ENCODE measurements at regions not wholly inside any gene's neighbourhood (a gene's known extent, or its start where the extent isn't known, plus 50 kb on each side); places are given as distances from the start of the nearest gene placed in this dataset.

GRCh38 chr20:41978246-41978790 is 360.1 kb upstream of the CHD6 start:
- dilution Hi-C loops (cut with MboI; ENCODE audit: extremely low pct_ligation_motif_present, low sequenced_read_pairs): no loop called here
- no peaks in the 10 kb centered on the region for H3K27me3 ChIP-seq (ENCODE audit: control insufficient read depth, extremely low read depth, insufficient read depth, low read length)
- DNase-seq (ENCODE audit: low read depth, low spot score) (no peak), FAIRE-seq (no peak)
- H2AFZ ChIP-seq (ENCODE audit: control insufficient read depth, low read length): no peak overlapping the region
- TF ChIP-seq CTCF (optimal IDR thresholded peaks at IDR 0.05 in 1 of 3, IDR thresholded peaks at IDR 0.05 in 1 of 3, conservative IDR thresholded peaks at IDR 0.05 in 1 of 3; ENCODE audit: extremely low read depth in 1 of 3, insufficient read depth in 2 of 3, low read length in 3 of 3): no peak
- no peak for TF ChIP-seq EZH2 (IDR thresholded peaks at IDR 0.05; ENCODE audit: low read length)
- no peaks in the 10 kb centered on the region for H3K9me1 ChIP-seq (ENCODE audit: control insufficient read depth, extremely low read depth, insufficient read depth, low read length)
- H3K27ac ChIP-seq (ENCODE audit: control insufficient read depth, insufficient read depth, low read length): no peak overlapping the region
- H3K9ac ChIP-seq (ENCODE audit: control insufficient read depth, extremely low read depth, insufficient read depth, low read length): no peak overlapping the region
- H3K4me1 ChIP-seq (ENCODE audit: control insufficient read depth, extremely low read depth, insufficient read depth, low read length): no peaks in the 10 kb centered on the region
- H3K4me2 ChIP-seq (ENCODE audit: control insufficient read depth, extremely low read depth, insufficient read depth, low read depth, low read length): no peak overlapping the region
- no peaks in the 10 kb centered on the region for H3K9me3 ChIP-seq (ENCODE audit: control insufficient read depth, low read depth, low read length)
- no peaks in the 10 kb centered on the region for H4K20me1 ChIP-seq (ENCODE audit: control insufficient read depth, extremely low read depth, insufficient read depth, low read length)
- no peaks in the 10 kb centered on the region for H3K79me2 ChIP-seq (ENCODE audit: control insufficient read depth, insufficient read depth, low read length)
- H3K36me3 ChIP-seq (ENCODE audit: control insufficient read depth in 2 of 2, extremely low read depth in 1 of 2, insufficient read depth in 2 of 2, low read length in 2 of 2): no peaks in the 10 kb centered on the region
- H3K4me3 ChIP-seq (ENCODE audit: control insufficient read depth in 2 of 3, extremely low read depth in 1 of 3, insufficient read depth in 2 of 3, low read depth in 1 of 3, low read length in 3 of 3): no peak overlapping the region

- Histone ChIP-seq H3K9me3 (ENCODE audit: control insufficient read depth, low read depth, low read length) (no peaks in the 10 kb centered on the region), H3K4me2 (ENCODE audit: control insufficient read depth, extremely low read depth, insufficient read depth, low read depth, low read length) (no peak overlapping the region), H3K9ac (ENCODE audit: control insufficient read depth, extremely low read depth, insufficient read depth, low read length) (no peak overlapping the region), H3K4me3 (ENCODE audit: control insufficient read depth in 2 of 3, extremely low read depth in 1 of 3, insufficient read depth in 2 of 3, low read depth in 1 of 3, low read length in 3 of 3) (no peak overlapping the region), H3K27me3 (ENCODE audit: control insufficient read depth, extremely low read depth, insufficient read depth, low read length) (no peaks in the 10 kb centered on the region), H3K4me1 (ENCODE audit: control insufficient read depth, extremely low read depth, insufficient read depth, low read length) (no peaks in the 10 kb centered on the region), H3K79me2 (ENCODE audit: control insufficient read depth, insufficient read depth, low read length) (no peaks in the 10 kb centered on the region), H3K36me3 (ENCODE audit: control insufficient read depth in 2 of 2, extremely low read depth in 1 of 2, insufficient read depth in 2 of 2, low read length in 2 of 2) (no peaks in the 10 kb centered on the region), H4K20me1 (ENCODE audit: control insufficient read depth, extremely low read depth, insufficient read depth, low read length) (no peaks in the 10 kb centered on the region), H3K9me1 (ENCODE audit: control insufficient read depth, extremely low read depth, insufficient read depth, low read length) (no peaks in the 10 kb centered on the region), H3K27ac (ENCODE audit: control insufficient read depth, insufficient read depth, low read length) (no peak overlapping the region), H2AFZ (ENCODE audit: control insufficient read depth, low read length) (no peak overlapping the region)
- FAIRE-seq (no peak), DNase-seq (ENCODE audit: low read depth, low spot score) (no peak)
- dilution Hi-C loops (cut with MboI; ENCODE audit: extremely low pct_ligation_motif_present, low sequenced_read_pairs): no loop called here
- no peak for TF ChIP-seq CTCF (optimal IDR thresholded peaks at IDR 0.05 in 1 of 3, IDR thresholded peaks at IDR 0.05 in 1 of 3, conservative IDR thresholded peaks at IDR 0.05 in 1 of 3; ENCODE audit: extremely low read depth in 1 of 3, insufficient read depth in 2 of 3, low read length in 3 of 3)
- TF ChIP-seq EZH2 (IDR thresholded peaks at IDR 0.05; ENCODE audit: low read length): no peak
These were observed 351.5 kb upstream of the CHD6 start for GRCh38 chr20:41969656-41970055.
